Osteoblast (primary cell): ENCODE measurements at regions not wholly inside any gene's neighbourhood (a gene's known extent, or its start where the extent isn't known, plus 50 kb on each side); places are given as distances from the start of the nearest gene placed in this dataset.

Experiments used
- DNase-seq: peaks from one replicate; pipeline ENCODE4 v3.0.0; 2011; ENCODE audit warnings: low spot score, mixed read lengths; ENCODE audit not compliant: insufficient read length; ENCODE audit errors: missing footprints
- H2AFZ ChIP-seq: 2 replicates; pipeline ENCODE4 v1.6.0; 2011; ENCODE audit warnings: mild to moderate bottlenecking, low read length
- H3K27ac ChIP-seq: 2 replicates; pipeline ENCODE4 v1.5.1; 2011; ENCODE audit warnings: mild to moderate bottlenecking, low read depth, low read length, moderate library complexity
- H3K27me3 ChIP-seq: 2 replicates; pipeline ENCODE4 v1.6.0; 2012; ENCODE audit warnings: mild to moderate bottlenecking, control low read depth, inconsistent platforms, low read length, moderate library complexity; ENCODE audit not compliant: insufficient read depth
- H3K36me3 ChIP-seq: 2 replicates; pipeline ENCODE4 v1.5.1; 2011; ENCODE audit warnings: mild to moderate bottlenecking, low read length, control low read depth, moderate library complexity; ENCODE audit not compliant: insufficient read depth
- H3K4me1 ChIP-seq: 2 replicates; pipeline ENCODE4 v1.5.1; 2011; ENCODE audit warnings: mild to moderate bottlenecking, low read length, control low read depth, moderate library complexity; ENCODE audit not compliant: insufficient read depth
- H3K4me2 ChIP-seq: 2 replicates; pipeline ENCODE4 v1.6.0; 2011; ENCODE audit warnings: mild to moderate bottlenecking, low read length; ENCODE audit not compliant: insufficient read depth
- H3K4me3 ChIP-seq: fragments of 200-600 bp; sonication (generic); 3 replicates; pipeline ENCODE4 v1.5.1; 2012; ENCODE audit warnings: mild to moderate bottlenecking, low read length, inconsistent platforms; ENCODE audit not compliant: insufficient read depth
- H3K79me2 ChIP-seq: 2 replicates; pipeline ENCODE4 v1.6.0; 2012; ENCODE audit warnings: mild to moderate bottlenecking, low read length, control low read depth, inconsistent platforms; ENCODE audit not compliant: insufficient read depth
- H3K9me3 ChIP-seq: 2 replicates; pipeline ENCODE4 v1.5.1; 2011; ENCODE audit warnings: low read depth, low read length, control low read depth
- H4K20me1 ChIP-seq: 2 replicates; pipeline ENCODE4 v1.6.0; 2012; ENCODE audit warnings: mild to moderate bottlenecking, low read length, control low read depth; ENCODE audit not compliant: insufficient read depth
- CTCF ChIP-seq: IDR thresholded peaks from 2 replicates; pipeline ENCODE4 v1.5.1; 2011; ENCODE audit warnings: mild to moderate bottlenecking, low read depth, low read length, moderate library complexity; ENCODE audit errors: extremely low read depth

- no peak overlapping the region for H3K4me3 ChIP-seq
- H3K36me3 ChIP-seq: no peaks in the 10 kb centered on the region
- peaks cover 2% of the 10 kb centered on the region for H3K9me3 ChIP-seq
- H3K27me3 ChIP-seq: no peaks in the 10 kb centered on the region
- DNase-seq: no peak
- H3K27ac ChIP-seq: no peak overlapping the region
- no peak overlapping the region for H3K4me2 ChIP-seq
- H3K4me1 ChIP-seq: no peaks in the 10 kb centered on the region
- no peak overlapping the region for H2AFZ ChIP-seq
- no peaks in the 10 kb centered on the region for H4K20me1 ChIP-seq
- H3K79me2 ChIP-seq: no peaks in the 10 kb centered on the region
- TF ChIP-seq CTCF: no peak
Observed at GRCh38 chr20:60428651-60429050, 470.4 kb downstream of the CDH26 start.

- H3K27ac ChIP-seq: no peak overlapping the region
Observed at GRCh38 chr20:60430516-60431001, 472.3 kb downstream of the CDH26 start.

GRCh38 chr20:60431349-60431748 lies 473.1 kb downstream of the CDH26 start:
- H3K36me3 ChIP-seq: no peaks in the 10 kb centered on the region
- no peak overlapping the region for H3K27ac ChIP-seq
- H3K4me1 ChIP-seq: no peaks in the 10 kb centered on the region
- H3K4me2 ChIP-seq: no peak overlapping the region
- H4K20me1 ChIP-seq: no peaks in the 10 kb centered on the region
- no peaks in the 10 kb centered on the region for H3K27me3 ChIP-seq
- no peak for TF ChIP-seq CTCF
- peaks cover 2% of the 10 kb centered on the region for H3K9me3 ChIP-seq
- H3K4me3 ChIP-seq: no peak overlapping the region
- DNase-seq: no peak
- no peak overlapping the region for H2AFZ ChIP-seq
- H3K79me2 ChIP-seq: no peaks in the 10 kb centered on the region

More at GRCh38 chr20:60430516-60431001, 472.3 kb downstream of the CDH26 start:
- H3K4me1 ChIP-seq: no peaks in the 10 kb centered on the region
- H3K4me2 ChIP-seq: no peak overlapping the region
- H3K9me3 ChIP-seq: peaks cover 2% of the 10 kb centered on the region
- no peak overlapping the region for H2AFZ ChIP-seq
- no peaks in the 10 kb centered on the region for H3K36me3 ChIP-seq
- H3K27me3 ChIP-seq: no peaks in the 10 kb centered on the region
- H3K4me3 ChIP-seq: no peak overlapping the region
- no peaks in the 10 kb centered on the region for H4K20me1 ChIP-seq
- no peaks in the 10 kb centered on the region for H3K79me2 ChIP-seq
- no peak for TF ChIP-seq CTCF
- no peak for DNase-seq

- Histone ChIP-seq H3K9me3 (peaks cover 2% of the 10 kb centered on the region), H3K27ac (no peak overlapping the region), H3K27me3 (no peaks in the 10 kb centered on the region), H2AFZ (no peak overlapping the region), H3K4me1 (no peaks in the 10 kb centered on the region), H3K79me2 (no peaks in the 10 kb centered on the region), H3K4me2 (no peak overlapping the region), H3K36me3 (no peaks in the 10 kb centered on the region), H3K4me3 (no peak overlapping the region), H4K20me1 (no peaks in the 10 kb centered on the region)
- DNase-seq: no peak
- TF ChIP-seq CTCF: no peak
Observed at GRCh38 chr20:60437418-60437817, 479.2 kb downstream of the CDH26 start.
